HG03196 (cell line): ENCODE measurements at regions not wholly inside any gene's neighbourhood (a gene's known extent, or its start where the extent isn't known, plus 50 kb on each side); places are given as distances from the start of the nearest gene placed in this dataset.
"Not testable (repeated sequence)": the region's sequence is repeated elsewhere in the genome, so short reads cannot be mapped to it uniquely, and the experiment has no call there.

ENCODE experiments used
- ATAC-seq: cut with Tn5 transposase; IDR thresholded peaks from one replicate; pipeline ENCODE4 v1.9.1; 2021; ENCODE audit not compliant: unreplicated experiment

GRCh38 chr7:9030976-9031375 is 597.6 kb downstream of the NXPH1 start:
- ATAC-seq, result no peak

- ATAC-seq, result no peak
Measured at GRCh38 chr7:9031386-9031785, 598.0 kb downstream of the NXPH1 start.

- ATAC-seq, result no peak
Measured at GRCh38 chr7:9036080-9036479, 602.7 kb downstream of the NXPH1 start.

GRCh38 chr7:9071160-9071762 is 637.9 kb downstream of the NXPH1 start:
- ATAC-seq, result no peak

GRCh38 chr7:9075774-9076173 is 642.4 kb downstream of the NXPH1 start:
- not testable (repeated sequence) for ATAC-seq

- ATAC-seq, result no peak
Measured at GRCh38 chr7:9082203-9082602, 648.8 kb downstream of the NXPH1 start.

- no peak for ATAC-seq
Measured at GRCh38 chr7:9083837-9084236, 650.4 kb downstream of the NXPH1 start.

GRCh38 chr7:9091282-9091681 is 657.9 kb downstream of the NXPH1 start:
- no peak for ATAC-seq

GRCh38 chr7:9097565-9098060 is 664.2 kb downstream of the NXPH1 start:
- no peak for ATAC-seq

- ATAC-seq, result no peak
Measured at GRCh38 chr7:9100289-9100688, 666.9 kb downstream of the NXPH1 start.

- ATAC-seq, result no peak
Measured at GRCh38 chr7:9102846-9103245, 669.4 kb downstream of the NXPH1 start.

GRCh38 chr7:9106747-9107146 is 673.3 kb downstream of the NXPH1 start:
- ATAC-seq, result no peak

- no peak for ATAC-seq
Measured at GRCh38 chr7:9120331-9120730, 686.9 kb downstream of the NXPH1 start.

- ATAC-seq, result no peak
Measured at GRCh38 chr7:9124320-9124719, 690.9 kb downstream of the NXPH1 start.

GRCh38 chr7:9125246-9125645 is 691.8 kb downstream of the NXPH1 start:
- no peak for ATAC-seq

- no peak for ATAC-seq
Measured at GRCh38 chr7:9127901-9128300, 694.5 kb downstream of the NXPH1 start.

- ATAC-seq, result no peak
Measured at GRCh38 chr7:9148687-9149086, 715.3 kb downstream of the NXPH1 start.

GRCh38 chr7:9149499-9150082 is 716.2 kb downstream of the NXPH1 start:
- no peak for ATAC-seq

- ATAC-seq, result not testable (repeated sequence)
Measured at GRCh38 chr7:9163691-9164090, 730.3 kb downstream of the NXPH1 start.

- no peak for ATAC-seq
Measured at GRCh38 chr7:9175871-9176270, 742.5 kb downstream of the NXPH1 start.

GRCh38 chr7:9181356-9181755 is 747.9 kb downstream of the NXPH1 start:
- ATAC-seq, result no peak

GRCh38 chr7:9186730-9187129 is 753.3 kb downstream of the NXPH1 start:
- no peak for ATAC-seq

GRCh38 chr7:9189703-9190102 is 756.3 kb downstream of the NXPH1 start:
- ATAC-seq, result no peak
